ENCODE measurements at regions not wholly inside any gene's neighbourhood (a gene's known extent, or its start where the extent isn't known, plus 50 kb on each side); places are given as distances from the start of the nearest gene placed in this dataset.
"Not testable (repeated sequence)": the region's sequence is repeated elsewhere in the genome, so short reads cannot be mapped to it uniquely, and the experiment has no call there.

GRCh38 chr6:85286507-85286906, 163.4 kb upstream of the NT5E start:
- not testable (repeated sequence) for TF ChIP-seq TARDBP (IDR thresholded peaks at IDR 0.05); SP1 (IDR thresholded peaks at IDR 0.05); PKNOX1 (IDR thresholded peaks at IDR 0.05); FOXA1 (IDR thresholded peaks at IDR 0.05); ELF4 (IDR thresholded peaks at IDR 0.05); FOXM1 (IDR thresholded peaks at IDR 0.05; ENCODE audit: borderline replicate concordance); ZNF384 (IDR thresholded peaks at IDR 0.05); NFRKB (IDR thresholded peaks at IDR 0.05); LEF1 (IDR thresholded peaks at IDR 0.05; ENCODE audit: borderline replicate concordance)

Measured in HEK293T (cell line).